H9 (cell line): ENCODE measurements at regions not wholly inside any gene's neighbourhood (a gene's known extent, or its start where the extent isn't known, plus 50 kb on each side); places are given as distances from the start of the nearest gene placed in this dataset.

Source experiments
- DNase-seq: peaks from one replicate; pipeline ENCODE4 v3.0.0-alpha.2; 2017
- H2AFZ ChIP-seq: one replicate; pipeline ENCODE4 v1.6.1; 2013; ENCODE audit warnings: mild to moderate bottlenecking, low read length, control low read depth, moderate library complexity
- H2AK5ac ChIP-seq: 2 replicates; pipeline ENCODE4 v1.6.1; 2013; ENCODE audit warnings: low read length, control low read depth, mixed read lengths; ENCODE audit not compliant: insufficient read length
- H2BK120ac ChIP-seq: one replicate; pipeline ENCODE4 v1.6.1; 2013; ENCODE audit warnings: low read depth, mild to moderate bottlenecking, low read length, control low read depth, inconsistent platforms; ENCODE audit not compliant: poor library complexity, severe bottlenecking
- H2BK12ac ChIP-seq: 2 replicates; pipeline ENCODE4 v1.6.1; 2013; ENCODE audit warnings: low read length, control low read depth, mixed read lengths, low read depth; ENCODE audit not compliant: insufficient read length
- H2BK15ac ChIP-seq: 2 replicates; pipeline ENCODE4 v1.6.1; 2013; ENCODE audit warnings: low read depth, low read length, control low read depth
- H2BK20ac ChIP-seq: one replicate; pipeline ENCODE4 v1.6.1; 2013; ENCODE audit warnings: low read depth, mild to moderate bottlenecking, low read length, control low read depth, inconsistent platforms; ENCODE audit not compliant: poor library complexity, severe bottlenecking
- H2BK5ac ChIP-seq: 2 replicates; pipeline ENCODE4 v1.6.1; 2013; ENCODE audit warnings: low read length, control low read depth, mixed read lengths; ENCODE audit not compliant: insufficient read length
- H3K14ac ChIP-seq: 2 replicates; pipeline ENCODE4 v1.6.1; 2013; ENCODE audit warnings: low read length, control low read depth; ENCODE audit not compliant: insufficient read depth
- H3K18ac ChIP-seq: 2 replicates; pipeline ENCODE4 v1.6.1; 2013; ENCODE audit warnings: low read depth, mild to moderate bottlenecking, mixed read lengths, low read length, control low read depth; ENCODE audit not compliant: insufficient read length
- H3K23ac ChIP-seq: 2 replicates; pipeline ENCODE4 v1.6.1; 2013; ENCODE audit warnings: low read length, control low read depth, mixed read lengths, low read depth; ENCODE audit not compliant: insufficient read length
- H3K23me2 ChIP-seq: 2 replicates; pipeline ENCODE4 v1.6.1; 2013; ENCODE audit warnings: low read depth, mild to moderate bottlenecking, mixed read lengths, low read length, control low read depth; ENCODE audit not compliant: insufficient read length, poor library complexity, severe bottlenecking
- H3K27ac ChIP-seq: 2 replicates; pipeline ENCODE4 v1.5.1; 2013; ENCODE audit warnings: low read length, control low read depth, mixed read lengths, low read depth; ENCODE audit not compliant: insufficient read length
- H3K27me3 ChIP-seq: 2 replicates; pipeline ENCODE4 v1.6.1; 2013; ENCODE audit warnings: low read length, control low read depth, inconsistent platforms; ENCODE audit not compliant: insufficient read depth
- H3K4ac ChIP-seq: 2 replicates; pipeline ENCODE4 v1.6.1; 2013; ENCODE audit warnings: low read depth, mild to moderate bottlenecking, control low read depth, inconsistent platforms, low read length, moderate library complexity
- H3K4me1 ChIP-seq: 2 replicates; pipeline ENCODE4 v1.6.1; 2013; ENCODE audit warnings: low read length, control low read depth, inconsistent platforms; ENCODE audit not compliant: insufficient read depth
- H3K4me2 ChIP-seq: 2 replicates; pipeline ENCODE4 v1.6.1; 2013; ENCODE audit warnings: low read length, control low read depth, mixed read lengths; ENCODE audit not compliant: insufficient read length, insufficient read depth
- H3K56ac ChIP-seq: 2 replicates; pipeline ENCODE4 v1.6.1; 2013; ENCODE audit warnings: low read depth, mild to moderate bottlenecking, mixed read lengths, low read length, control low read depth; ENCODE audit not compliant: insufficient read length
- H3K79me1 ChIP-seq: 2 replicates; pipeline ENCODE4 v1.6.1; 2013; ENCODE audit warnings: low read depth, mild to moderate bottlenecking, moderate library complexity, low read length, control low read depth, inconsistent platforms; ENCODE audit not compliant: insufficient read depth, poor library complexity, severe bottlenecking
- H3K79me2 ChIP-seq: 2 replicates; pipeline ENCODE4 v1.6.1; 2013; ENCODE audit warnings: low read length, control low read depth, inconsistent platforms; ENCODE audit not compliant: insufficient read depth
- H3K9ac ChIP-seq: 2 replicates; pipeline ENCODE4 v1.6.1; 2013; ENCODE audit warnings: low read length, control low read depth, mixed read lengths; ENCODE audit not compliant: insufficient read length; ENCODE audit errors: extremely low read depth
- H3K9me3 ChIP-seq: one replicate; pipeline ENCODE4 v1.6.1; 2013; ENCODE audit warnings: low read depth, low read length, inconsistent platforms; ENCODE audit not compliant: control insufficient read depth
- H3T11ph ChIP-seq: one replicate; pipeline ENCODE4 v1.6.1; 2013; ENCODE audit warnings: mild to moderate bottlenecking, low read length, control low read depth, inconsistent platforms
- H4K20me1 ChIP-seq: one replicate; pipeline ENCODE4 v1.6.1; 2013; ENCODE audit not compliant: control insufficient read depth, insufficient read length, insufficient read depth
- H4K5ac ChIP-seq: 2 replicates; pipeline ENCODE4 v1.6.1; 2013; ENCODE audit warnings: low read depth, mild to moderate bottlenecking, mixed read lengths, low read length, control low read depth; ENCODE audit not compliant: insufficient read length
- H4K8ac ChIP-seq: replicated peaks from 2 replicates; pipeline ENCODE4 v1.6.1; 2013; ENCODE audit warnings: low read length, control low read depth, mixed read lengths, low read depth; ENCODE audit not compliant: insufficient read length
- H4K91ac ChIP-seq: 2 replicates; pipeline ENCODE4 v1.6.1; 2013; ENCODE audit warnings: low read depth, mild to moderate bottlenecking, moderate library complexity, mixed read lengths, low read length, control low read depth; ENCODE audit not compliant: insufficient read length
- H3K27ac Mint-ChIP-seq, 3 experiments: 2 replicates in 2 of 3; 3 replicates in 1 of 3; pipeline ENCODE4 v1.8.0; 2020 to 2021; ENCODE audit warnings: mixed read lengths in 3 of 3, mild to moderate bottlenecking in 1 of 3, moderate library complexity in 1 of 3
- H3K27me3 Mint-ChIP-seq: 2 replicates; pipeline ENCODE4 v1.8.0; 2021; ENCODE audit warnings: low read depth, mild to moderate bottlenecking, moderate library complexity, mixed read lengths
- H3K36me3 Mint-ChIP-seq, 3 experiments: 2 replicates in 2 of 3; 3 replicates in 1 of 3; pipeline ENCODE4 v1.8.0; 2020 to 2021; ENCODE audit warnings: low read depth in 3 of 3, mixed read lengths in 3 of 3; ENCODE audit not compliant: insufficient read depth in 1 of 3
- H3K4me1 Mint-ChIP-seq, 2 experiments: 2 replicates each; pipeline ENCODE4 v1.8.0; 2020; ENCODE audit warnings: mixed read lengths in 2 of 2
- H3K4me3 Mint-ChIP-seq, 2 experiments: 2 replicates in 1 of 2; 3 replicates in 1 of 2; pipeline ENCODE4 v1.8.0; 2020 to 2021; ENCODE audit warnings: mild to moderate bottlenecking in 2 of 2, mixed read lengths in 2 of 2, moderate library complexity in 1 of 2
- H3K9me3 Mint-ChIP-seq, 2 experiments: 2 replicates in 1 of 2; 3 replicates in 1 of 2; pipeline ENCODE4 v1.8.0; 2020; ENCODE audit warnings: mild to moderate bottlenecking in 2 of 2, mixed read lengths in 2 of 2, moderate library complexity in 1 of 2
- CTCF ChIP-seq: fragments of 200-600 bp; sonication (generic); conservative IDR thresholded peaks from 3 replicates; pipeline ENCODE4 v1.8.0; 2021; ENCODE audit warnings: antibody characterized with exemption, mild to moderate bottlenecking
- WGBS: extraction: QIAGEN DNeasy Blood & Tissue Kit; methylation state at CpG from one replicate; pipeline ENCODE4 v1.1.7; 2013; ENCODE audit warnings: missing lambda C conversion rate, low lambda C conversion rate, mixed read lengths; ENCODE audit not compliant: insufficient read length; ENCODE audit errors: extremely low coverage; 5-methylcytosine and 5-hydroxymethylcytosine counted together

- Histone ChIP-seq H3K4me2 (no peak overlapping the region), H3K23ac (no peak overlapping the region), H2AFZ (no peak overlapping the region), H3K23me2 (no peaks in the 10 kb centered on the region), H2BK20ac (no peak overlapping the region), H3K18ac (no peak overlapping the region), H2BK5ac (no peak overlapping the region), H4K20me1 (no peaks in the 10 kb centered on the region), H3T11ph (no peak overlapping the region), H3K9me3 (no peaks in the 10 kb centered on the region), H4K91ac (no peak overlapping the region), H4K8ac (no peak overlapping the region), H3K79me2 (no peaks in the 10 kb centered on the region), H2BK15ac (no peak overlapping the region), H2BK120ac (no peak overlapping the region), H3K9ac (no peak overlapping the region), H3K27ac (no peak overlapping the region), H3K27me3 (no peaks in the 10 kb centered on the region), H3K56ac (no peak overlapping the region), H3K79me1 (no peaks in the 10 kb centered on the region), H2BK12ac (no peak overlapping the region), H4K5ac (no peak overlapping the region), H3K4me1 (peaks cover 4% of the 10 kb centered on the region; the same call in 1 of the 2 replicates), H2AK5ac (no peak overlapping the region), H3K4ac (no peak overlapping the region), H3K14ac (no peak overlapping the region)
- Mint-ChIP-seq H3K36me3 (peaks cover 0 to 2% (median 0%) of the 10 kb centered on the region in 3 experiments; a peak in 1 of 7 replicates), H3K9me3 (peaks cover 0 to 3% of the 10 kb centered on the region in 2 experiments; a peak in 1 of 5 replicates), H3K27me3 (no peaks in the 10 kb centered on the region), H3K4me1 (peaks cover 46 to 49% of the 10 kb centered on the region in 2 experiments), H3K4me3 (no peak overlapping the region), H3K27ac (peak overlapping the region in 2 of 3 experiments; percentile 32 to 86; a peak in 1 of 7 replicates)
- no peak for TF ChIP-seq CTCF
- no CpG with 5 or more reads among the region's 8 CpGs for WGBS
- no peak for DNase-seq
These were observed 169.5 kb upstream of the KLF14 start for GRCh38 chr7:130903358-130903974.
